ENCODE measurements at regions not wholly inside any gene's neighbourhood (a gene's known extent, or its start where the extent isn't known, plus 50 kb on each side); places are given as distances from the start of the nearest gene placed in this dataset.
"Not testable (repeated sequence)": the region's sequence is repeated elsewhere in the genome, so short reads cannot be mapped to it uniquely, and the experiment has no call there.

DNA sequence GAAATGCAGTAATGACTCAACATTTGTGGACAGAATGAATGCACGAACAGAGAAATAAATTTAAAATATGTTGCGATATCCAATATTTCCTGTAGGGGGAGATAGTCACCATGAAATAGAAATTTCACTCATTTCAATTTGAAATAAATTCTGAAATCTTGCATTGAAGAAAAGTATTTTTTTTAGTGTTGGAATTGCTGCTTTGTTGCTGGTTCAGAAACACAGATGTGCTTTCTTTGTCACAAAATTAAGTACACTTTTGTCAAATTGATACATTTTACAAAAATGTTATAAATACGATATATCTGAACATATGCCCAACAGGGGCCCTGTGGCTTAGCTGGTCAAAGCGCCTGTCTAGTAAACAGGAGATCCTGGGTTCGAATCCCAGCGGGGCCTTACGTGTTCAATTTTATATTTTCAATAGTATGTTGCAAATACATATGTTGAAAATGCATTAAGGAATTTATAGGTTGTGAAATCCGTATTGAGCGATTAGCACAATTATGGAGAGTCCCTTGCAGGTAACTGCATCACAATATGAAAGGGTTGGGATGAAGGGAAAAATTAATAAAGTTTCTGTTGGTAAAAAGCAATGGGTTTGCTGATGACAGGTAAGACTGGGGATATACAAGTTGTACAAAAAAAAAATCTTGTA is 85.4 kb upstream of the PRSS16 start:
- DNase-seq (ENCODE audit: low spot score): no peak
- in situ Hi-C loops (cut with MboI; ENCODE audit: low pct_unique_long_range_greater_than_20kb, low sequenced_read_pairs, unreplicated experiment): loop anchor here (25.0 kb wide), 1 partner anchor 1200 kb away; no protein-coding TSS in a partner anchor
- TF ChIP-seq, protein P1, sequence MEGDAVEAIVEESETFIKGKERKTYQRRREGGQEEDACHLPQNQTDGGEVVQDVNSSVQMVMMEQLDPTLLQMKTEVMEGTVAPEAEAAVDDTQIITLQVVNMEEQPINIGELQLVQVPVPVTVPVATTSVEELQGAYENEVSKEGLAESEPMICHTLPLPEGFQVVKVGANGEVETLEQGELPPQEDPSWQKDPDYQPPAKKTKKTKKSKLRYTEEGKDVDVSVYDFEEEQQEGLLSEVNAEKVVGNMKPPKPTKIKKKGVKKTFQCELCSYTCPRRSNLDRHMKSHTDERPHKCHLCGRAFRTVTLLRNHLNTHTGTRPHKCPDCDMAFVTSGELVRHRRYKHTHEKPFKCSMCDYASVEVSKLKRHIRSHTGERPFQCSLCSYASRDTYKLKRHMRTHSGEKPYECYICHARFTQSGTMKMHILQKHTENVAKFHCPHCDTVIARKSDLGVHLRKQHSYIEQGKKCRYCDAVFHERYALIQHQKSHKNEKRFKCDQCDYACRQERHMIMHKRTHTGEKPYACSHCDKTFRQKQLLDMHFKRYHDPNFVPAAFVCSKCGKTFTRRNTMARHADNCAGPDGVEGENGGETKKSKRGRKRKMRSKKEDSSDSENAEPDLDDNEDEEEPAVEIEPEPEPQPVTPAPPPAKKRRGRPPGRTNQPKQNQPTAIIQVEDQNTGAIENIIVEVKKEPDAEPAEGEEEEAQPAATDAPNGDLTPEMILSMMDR (IDR thresholded peaks at IDR 0.05; ENCODE audit: extremely low read depth, insufficient read depth, missing control alignments): peak; percentile 42

DNA sequence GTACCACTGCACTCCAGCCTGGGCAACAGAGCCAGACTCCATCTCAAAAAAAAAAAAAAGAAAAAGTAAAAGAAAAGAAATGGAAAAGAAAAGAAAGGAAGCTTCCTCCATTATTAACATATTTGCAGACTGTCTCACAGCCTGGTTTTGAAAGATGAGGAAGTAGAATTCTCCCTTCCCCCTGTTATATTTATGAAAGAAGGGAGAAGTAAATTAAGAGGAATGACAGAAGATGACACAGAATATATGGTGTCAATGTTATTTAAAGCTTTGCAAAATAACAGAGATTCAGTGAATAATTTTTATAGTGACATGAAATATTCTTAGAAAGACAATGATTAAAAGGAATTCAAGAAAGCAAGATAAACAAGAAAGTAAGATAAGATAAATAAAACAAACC is 83.7 kb upstream of the PRSS16 start:
- DNase-seq (ENCODE audit: low spot score): no peak
- TF ChIP-seq, protein P1 (IDR thresholded peaks at IDR 0.05; ENCODE audit: extremely low read depth, insufficient read depth, missing control alignments): no peak
- in situ Hi-C loops (cut with MboI; ENCODE audit: low pct_unique_long_range_greater_than_20kb, low sequenced_read_pairs, unreplicated experiment): loop anchor here (25.0 kb wide), 1 partner anchor 1198 kb away; no protein-coding TSS in a partner anchor

DNA sequence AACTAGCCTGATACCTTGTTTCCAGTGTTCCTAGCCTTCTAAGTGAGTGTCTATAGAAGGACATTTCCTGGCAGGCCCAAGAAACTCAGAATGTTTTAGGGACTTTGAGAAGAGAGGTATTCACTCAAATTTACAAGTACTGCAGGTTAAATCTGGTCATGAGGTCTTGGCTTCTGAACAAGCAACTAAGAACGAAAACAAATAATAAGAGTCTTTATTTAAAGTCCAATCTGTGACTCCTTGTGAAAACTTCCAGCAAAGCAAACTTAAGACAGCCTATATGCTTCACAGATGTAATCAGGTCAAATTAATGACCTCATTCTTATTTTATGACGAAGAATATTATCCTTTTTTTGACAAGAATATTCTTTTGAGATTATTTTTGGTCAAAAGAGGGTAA is 79.4 kb upstream of the PRSS16 start:
- TF ChIP-seq, protein P1 (IDR thresholded peaks at IDR 0.05; ENCODE audit: extremely low read depth, insufficient read depth, missing control alignments): no peak
- in situ Hi-C loops (cut with MboI; ENCODE audit: low pct_unique_long_range_greater_than_20kb, low sequenced_read_pairs, unreplicated experiment): loop anchor here (25.0 kb wide), 1 partner anchor 1194 kb away; no protein-coding TSS in a partner anchor
- DNase-seq (ENCODE audit: low spot score): no peak

DNA sequence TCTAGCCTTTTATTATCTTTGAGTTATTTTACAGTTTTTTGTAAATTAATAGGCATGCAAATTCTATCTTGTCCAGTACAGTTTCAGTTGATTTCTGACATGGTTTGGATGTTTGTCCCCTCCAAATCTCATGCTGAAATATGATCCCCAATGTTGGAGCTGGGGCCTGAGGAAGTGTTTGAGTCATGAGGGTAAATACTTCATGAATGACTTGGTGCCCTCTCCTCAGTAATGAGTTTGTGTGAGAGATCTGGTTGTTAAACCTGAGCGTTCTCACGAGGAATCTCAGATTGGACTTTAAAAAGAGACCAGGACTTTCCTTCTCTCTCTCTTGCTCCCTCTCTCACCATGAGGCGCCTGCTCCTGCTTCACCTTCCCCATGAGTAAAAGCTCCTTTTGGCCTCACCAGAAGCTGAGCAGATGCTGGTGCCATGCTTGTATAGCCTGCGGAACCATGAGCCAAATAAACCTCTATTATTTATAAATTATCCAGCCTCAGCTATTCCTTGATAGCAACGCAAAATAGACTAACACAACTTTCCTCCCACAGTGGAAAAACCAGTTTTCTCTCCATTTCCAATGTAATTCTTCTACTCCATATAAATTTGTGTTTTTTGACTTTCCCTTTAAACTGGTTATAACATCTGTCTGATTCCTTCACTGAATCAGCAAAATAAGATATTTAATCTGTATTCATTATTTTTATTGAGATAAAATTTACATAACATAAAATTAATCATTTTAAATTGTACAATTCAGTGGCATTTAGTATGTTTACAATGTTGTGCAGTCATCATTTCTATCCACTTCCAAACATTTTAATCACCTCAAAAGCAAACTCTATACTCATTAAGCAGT is 78.7 kb upstream of the PRSS16 start:
- in situ Hi-C loops (cut with MboI; ENCODE audit: low pct_unique_long_range_greater_than_20kb, low sequenced_read_pairs, unreplicated experiment): loop anchor here (25.0 kb wide), 1 partner anchor 1193 kb away; no protein-coding TSS in a partner anchor
- TF ChIP-seq, protein P1 (IDR thresholded peaks at IDR 0.05; ENCODE audit: extremely low read depth, insufficient read depth, missing control alignments): no peak
- DNase-seq (ENCODE audit: low spot score): no peak

DNA sequence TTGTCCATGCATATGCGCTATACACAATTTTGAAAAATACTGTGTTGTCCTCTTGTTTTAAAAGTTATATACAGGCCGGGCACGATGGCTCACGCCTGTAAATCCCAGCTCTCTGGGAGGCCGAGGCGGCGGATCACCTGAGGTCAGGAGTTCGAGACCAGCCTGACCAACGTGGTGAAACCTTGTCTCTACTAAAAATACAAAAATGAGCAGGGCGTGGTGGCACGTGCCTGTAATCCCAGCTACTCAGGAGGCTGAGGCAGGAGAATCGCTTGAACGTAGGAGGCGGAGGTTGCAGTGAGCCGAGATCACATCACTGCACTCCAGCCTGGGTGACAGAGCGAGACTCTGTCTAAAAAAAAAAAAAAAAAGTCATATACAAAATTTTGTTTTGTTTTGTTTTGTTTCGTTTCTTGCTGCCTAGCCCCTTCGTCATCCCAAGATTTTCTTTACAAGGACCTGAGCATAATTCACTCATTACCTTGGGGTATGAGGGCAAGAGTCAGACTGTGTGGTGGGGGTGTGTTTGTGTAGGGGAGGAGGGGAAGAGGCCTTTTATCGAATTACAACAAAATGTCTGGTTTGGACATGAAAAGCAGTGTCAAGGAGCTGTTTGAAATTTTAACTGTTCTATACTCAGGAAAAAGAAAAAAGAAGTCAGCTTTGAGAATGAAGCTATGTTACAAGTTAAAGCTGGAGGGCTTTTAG is 74.8 kb upstream of the PRSS16 start:
- DNase-seq (ENCODE audit: low spot score): not testable (repeated sequence)
- in situ Hi-C loops (cut with MboI; ENCODE audit: low pct_unique_long_range_greater_than_20kb, low sequenced_read_pairs, unreplicated experiment): loop anchor here (10.0 to 25.0 kb wide), 2 partner anchors 342 to 1190 kb away; no protein-coding TSS in a partner anchor

DNA sequence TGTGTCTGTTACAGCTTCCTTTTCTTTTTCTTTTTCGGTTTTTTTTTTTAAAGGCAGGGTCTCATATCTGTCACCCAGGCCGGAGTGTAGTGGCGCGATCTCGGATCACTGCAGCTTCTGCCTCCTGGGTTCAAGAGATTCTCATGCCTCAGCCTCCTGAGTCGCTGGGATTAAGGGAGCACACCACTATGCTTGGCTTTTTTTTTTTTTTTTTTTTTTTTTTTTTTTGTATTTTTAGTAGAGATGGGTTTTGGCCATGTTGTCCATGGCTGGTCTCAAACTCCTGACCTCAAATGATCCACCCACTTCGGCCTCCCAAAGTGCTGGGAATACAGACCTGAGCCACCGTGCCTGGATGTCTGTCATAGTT is 74.3 kb upstream of the PRSS16 start:
- not testable (repeated sequence) for DNase-seq (ENCODE audit: low spot score)
- in situ Hi-C loops (cut with MboI; ENCODE audit: low pct_unique_long_range_greater_than_20kb, low sequenced_read_pairs, unreplicated experiment): loop anchor here (10.0 to 25.0 kb wide), 2 partner anchors 342 to 1189 kb away; no protein-coding TSS in a partner anchor

DNA sequence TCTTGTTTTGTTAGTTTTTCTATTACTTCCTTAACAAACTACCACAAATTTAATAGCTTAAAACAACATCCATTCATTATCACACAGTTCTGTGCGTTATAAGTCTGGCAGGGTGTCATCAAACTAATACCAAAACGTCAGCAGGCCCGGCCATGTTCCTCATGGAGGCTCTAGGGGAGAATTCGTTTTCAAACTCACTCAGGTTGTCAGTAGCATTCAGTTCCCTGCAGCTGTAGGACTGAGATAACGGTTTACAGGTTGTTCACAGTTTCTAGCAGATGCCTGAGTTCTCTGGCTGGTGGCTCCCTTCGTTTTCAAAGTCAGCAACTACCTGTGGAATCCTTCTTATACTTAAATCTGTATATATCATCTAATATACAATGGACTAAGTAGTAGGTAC is 72.5 kb upstream of the PRSS16 start:
- TF ChIP-seq, protein P1 (IDR thresholded peaks at IDR 0.05; ENCODE audit: extremely low read depth, insufficient read depth, missing control alignments): no peak
- in situ Hi-C loops (cut with MboI; ENCODE audit: low pct_unique_long_range_greater_than_20kb, low sequenced_read_pairs, unreplicated experiment): loop anchor here (10.0 to 25.0 kb wide), 2 partner anchors 340 to 1187 kb away; no protein-coding TSS in a partner anchor
- DNase-seq (ENCODE audit: low spot score): no peak
